ENCODE measurements at regions not wholly inside any gene's neighbourhood (a gene's known extent, or its start where the extent isn't known, plus 50 kb on each side); places are given as distances from the start of the nearest gene placed in this dataset.

DNA sequence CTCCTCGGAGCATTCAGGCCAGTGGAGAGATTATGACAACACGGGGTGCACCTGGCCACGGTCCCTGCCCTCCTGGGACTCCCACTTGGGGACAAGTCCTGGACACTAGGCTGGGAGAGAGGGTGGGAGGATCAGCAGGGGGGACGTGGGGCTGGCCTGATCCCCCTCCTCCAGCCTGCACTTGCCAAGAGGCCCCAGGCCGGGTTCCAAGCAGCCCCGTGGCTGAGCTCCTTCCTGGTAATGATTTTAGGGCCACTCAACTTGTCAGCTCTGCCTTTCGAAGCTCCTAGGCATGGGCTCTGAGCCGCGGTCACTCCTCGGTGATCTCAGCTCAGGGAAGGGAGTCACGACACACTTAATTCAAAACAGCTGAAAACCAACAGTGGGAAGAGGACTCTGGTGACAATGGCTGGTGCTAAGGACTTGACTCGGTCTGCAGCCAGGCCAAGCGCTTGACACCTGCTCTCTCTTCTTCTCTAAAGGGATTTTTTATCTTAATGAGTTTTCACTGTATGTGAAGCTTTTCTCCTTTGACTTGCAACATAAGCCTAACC is 161.7 kb downstream of the BMP7 start:
- Histone ChIP-seq H3K36me3 (ENCODE audit: control insufficient read depth in 1 of 2, insufficient read depth in 2 of 2, low read length in 2 of 2) (no peaks in the 10 kb centered on the region), H3K4me1 (ENCODE audit: control insufficient read depth in 1 of 2, insufficient read depth in 2 of 2, low read length in 2 of 2) (no peaks in the 10 kb centered on the region), H3K4ac (ENCODE audit: low read depth, low read length) (no peak overlapping the region), H2AK5ac (ENCODE audit: low read length) (no peak overlapping the region), H4K91ac (ENCODE audit: low read depth, low read length) (no peak overlapping the region), H3K4me2 (ENCODE audit: low read length) (no peak overlapping the region), H4K8ac (ENCODE audit: low read depth, low read length) (no peak overlapping the region), H2BK5ac (ENCODE audit: low read depth, low read length, poor library complexity) (no peak overlapping the region), H3K27ac (ENCODE audit: low read depth, low read length) (no peak overlapping the region), H3K27me3 (ENCODE audit: insufficient read depth, low read length) (no peaks in the 10 kb centered on the region), H2BK12ac (ENCODE audit: low read length) (no peak overlapping the region), H3K79me1 (ENCODE audit: low read length) (no peaks in the 10 kb centered on the region), H4K12ac (ENCODE audit: low read depth, low read length) (no peak overlapping the region), H2BK120ac (ENCODE audit: insufficient read depth, low read length, poor library complexity) (no peak overlapping the region), H3K4me3 (ENCODE audit: low read depth, low read length) (no peak overlapping the region), H2AFZ (ENCODE audit: insufficient read depth, low read length, poor library complexity) (no peak overlapping the region), H3K9me3 (ENCODE audit: insufficient read depth, low read depth, low read length) (peaks cover 2% of the 10 kb centered on the region), H3K14ac (ENCODE audit: low read length) (no peak overlapping the region), H3K79me2 (ENCODE audit: control insufficient read depth, insufficient read depth, low read length, poor library complexity) (no peaks in the 10 kb centered on the region), H3K23ac (ENCODE audit: low read length) (no peak overlapping the region), H3K18ac (ENCODE audit: low read length) (no peak overlapping the region), H3K9ac (ENCODE audit: low read length) (no peak overlapping the region)
- DNase-seq, result no peak
- no CpG with 5 or more reads among the region's 13 CpGs for WGBS (ENCODE audit: extremely low coverage, insufficient coverage, insufficient read length)

DNA sequence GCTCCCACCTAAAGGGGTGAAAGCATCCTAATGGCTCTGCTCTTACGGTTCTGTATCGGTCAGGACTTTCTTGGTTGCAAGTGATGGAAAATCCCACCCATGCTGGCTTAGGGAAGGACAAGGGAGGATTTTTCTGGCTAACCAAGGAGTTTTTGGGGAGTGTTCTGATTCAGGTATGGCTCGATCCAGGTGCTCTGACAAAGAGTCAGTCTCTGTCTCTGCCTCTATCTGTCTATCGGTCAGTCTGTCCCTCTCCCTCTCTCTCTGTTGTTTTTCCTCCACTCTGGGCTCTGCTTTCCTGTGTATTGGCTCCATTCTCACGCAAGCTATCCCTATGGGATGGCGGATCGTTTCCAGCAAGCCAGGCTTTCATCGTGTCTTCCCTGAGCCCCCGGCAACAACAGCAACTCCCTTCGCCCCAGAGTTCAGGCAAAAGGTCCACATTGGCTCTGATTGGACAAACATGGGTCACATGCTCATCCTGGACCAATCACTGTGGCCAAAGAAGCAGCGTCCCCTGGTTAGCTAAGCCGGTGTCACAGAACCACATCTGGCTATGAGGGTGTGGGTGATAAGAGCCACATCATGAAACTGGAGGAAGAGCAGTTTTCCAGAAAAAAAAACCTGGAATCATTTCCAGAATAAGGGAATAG is 160.3 kb downstream of the BMP7 start:
- Histone ChIP-seq H4K91ac (ENCODE audit: low read depth, low read length) (no peak overlapping the region), H2BK5ac (ENCODE audit: low read depth, low read length, poor library complexity) (no peak overlapping the region), H3K14ac (ENCODE audit: low read length) (no peak overlapping the region), H3K36me3 (ENCODE audit: control insufficient read depth in 1 of 2, insufficient read depth in 2 of 2, low read length in 2 of 2) (no peaks in the 10 kb centered on the region), H3K18ac (ENCODE audit: low read length) (no peak overlapping the region), H3K27ac (ENCODE audit: low read depth, low read length) (no peak overlapping the region), H2AK5ac (ENCODE audit: low read length) (no peak overlapping the region), H3K4ac (ENCODE audit: low read depth, low read length) (no peak overlapping the region), H4K8ac (ENCODE audit: low read depth, low read length) (no peak overlapping the region), H3K79me2 (ENCODE audit: control insufficient read depth, insufficient read depth, low read length, poor library complexity) (no peaks in the 10 kb centered on the region), H3K27me3 (ENCODE audit: insufficient read depth, low read length) (no peaks in the 10 kb centered on the region), H2BK120ac (ENCODE audit: insufficient read depth, low read length, poor library complexity) (no peak overlapping the region), H3K9me3 (ENCODE audit: insufficient read depth, low read depth, low read length) (no peaks in the 10 kb centered on the region), H3K4me1 (ENCODE audit: control insufficient read depth in 1 of 2, insufficient read depth in 2 of 2, low read length in 2 of 2) (no peaks in the 10 kb centered on the region), H3K23ac (ENCODE audit: low read length) (no peak overlapping the region), H3K4me3 (ENCODE audit: low read depth, low read length) (no peak overlapping the region), H4K12ac (ENCODE audit: low read depth, low read length) (no peak overlapping the region), H3K9ac (ENCODE audit: low read length) (no peak overlapping the region), H3K79me1 (ENCODE audit: low read length) (no peaks in the 10 kb centered on the region), H3K4me2 (ENCODE audit: low read length) (no peak overlapping the region), H2BK12ac (ENCODE audit: low read length) (no peak overlapping the region), H2AFZ (ENCODE audit: insufficient read depth, low read length, poor library complexity) (no peak overlapping the region)
- no CpG with 5 or more reads among the region's 12 CpGs for WGBS (ENCODE audit: extremely low coverage, insufficient coverage, insufficient read length)
- DNase-seq, result peak; percentile 37 to 69

DNA sequence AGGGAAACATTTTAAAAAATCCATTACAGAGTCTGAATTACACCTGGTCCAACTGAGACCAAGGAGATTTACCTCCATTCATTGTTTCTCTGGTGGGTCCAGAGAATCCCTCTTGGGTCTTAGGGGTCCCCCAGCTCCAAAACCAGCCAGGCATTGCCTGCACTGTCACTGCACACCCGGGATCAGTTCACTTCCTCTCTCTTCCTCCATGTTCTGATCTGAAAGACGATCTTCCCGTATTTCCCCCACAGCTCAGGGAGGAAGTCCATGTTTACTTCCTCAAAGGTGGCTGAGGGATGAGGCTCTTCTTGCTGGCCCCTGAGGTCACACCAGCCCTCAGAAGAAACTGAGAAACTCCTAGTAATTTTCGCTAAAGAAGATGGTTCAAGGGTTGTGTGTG is 159.7 kb downstream of the BMP7 start:
- WGBS (ENCODE audit: extremely low coverage, insufficient coverage, insufficient read length), result no CpG with 5 or more reads among the region's 4 CpGs
- Histone ChIP-seq H3K4me3 (ENCODE audit: low read depth, low read length) (no peak overlapping the region), H3K18ac (ENCODE audit: low read length) (no peak overlapping the region), H3K4me2 (ENCODE audit: low read length) (no peak overlapping the region), H3K9me3 (ENCODE audit: insufficient read depth, low read depth, low read length) (no peaks in the 10 kb centered on the region), H3K9ac (ENCODE audit: low read length) (no peak overlapping the region), H3K79me2 (ENCODE audit: control insufficient read depth, insufficient read depth, low read length, poor library complexity) (no peaks in the 10 kb centered on the region), H2BK120ac (ENCODE audit: insufficient read depth, low read length, poor library complexity) (no peak overlapping the region), H3K36me3 (ENCODE audit: control insufficient read depth in 1 of 2, insufficient read depth in 2 of 2, low read length in 2 of 2) (no peaks in the 10 kb centered on the region), H2BK12ac (ENCODE audit: low read length) (no peak overlapping the region), H4K8ac (ENCODE audit: low read depth, low read length) (no peak overlapping the region), H2AFZ (ENCODE audit: insufficient read depth, low read length, poor library complexity) (no peak overlapping the region), H2AK5ac (ENCODE audit: low read length) (no peak overlapping the region), H3K27ac (ENCODE audit: low read depth, low read length) (no peak overlapping the region), H3K4ac (ENCODE audit: low read depth, low read length) (no peak overlapping the region), H3K4me1 (ENCODE audit: control insufficient read depth in 1 of 2, insufficient read depth in 2 of 2, low read length in 2 of 2) (no peaks in the 10 kb centered on the region), H4K91ac (ENCODE audit: low read depth, low read length) (no peak overlapping the region), H2BK5ac (ENCODE audit: low read depth, low read length, poor library complexity) (no peak overlapping the region), H3K79me1 (ENCODE audit: low read length) (no peaks in the 10 kb centered on the region), H3K23ac (ENCODE audit: low read length) (no peak overlapping the region), H3K14ac (ENCODE audit: low read length) (no peak overlapping the region), H4K12ac (ENCODE audit: low read depth, low read length) (no peak overlapping the region), H3K27me3 (ENCODE audit: insufficient read depth, low read length) (no peaks in the 10 kb centered on the region)
- no peak for DNase-seq

DNA sequence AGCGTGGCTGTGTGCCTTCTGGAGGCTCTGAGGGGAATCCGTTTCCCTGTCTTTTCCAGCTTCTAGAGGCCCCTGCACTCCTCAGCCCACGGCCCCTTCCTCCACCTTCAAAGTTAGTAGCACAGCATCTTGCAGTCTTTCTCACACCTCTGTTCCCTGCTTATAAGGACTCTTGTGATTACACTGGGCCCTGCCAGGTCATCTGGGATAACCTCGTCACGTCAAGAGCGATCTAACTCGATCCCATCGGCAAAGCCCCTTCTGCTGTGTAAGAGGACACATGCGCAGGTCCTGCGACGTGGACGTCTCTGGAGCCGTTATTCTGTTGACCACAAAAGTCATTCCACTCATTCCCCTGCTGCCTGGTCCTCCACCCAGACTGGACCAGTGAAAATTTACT is 159.2 kb downstream of the BMP7 start:
- Histone ChIP-seq H4K91ac (ENCODE audit: low read depth, low read length) (no peak overlapping the region), H3K4me1 (ENCODE audit: control insufficient read depth in 1 of 2, insufficient read depth in 2 of 2, low read length in 2 of 2) (no peaks in the 10 kb centered on the region), H3K79me2 (ENCODE audit: control insufficient read depth, insufficient read depth, low read length, poor library complexity) (no peaks in the 10 kb centered on the region), H3K27me3 (ENCODE audit: insufficient read depth, low read length) (no peaks in the 10 kb centered on the region), H2AK5ac (ENCODE audit: low read length) (no peak overlapping the region), H3K4me3 (ENCODE audit: low read depth, low read length) (no peak overlapping the region), H2AFZ (ENCODE audit: insufficient read depth, low read length, poor library complexity) (no peak overlapping the region), H3K79me1 (ENCODE audit: low read length) (no peaks in the 10 kb centered on the region), H3K27ac (ENCODE audit: low read depth, low read length) (no peak overlapping the region), H3K18ac (ENCODE audit: low read length) (no peak overlapping the region), H2BK12ac (ENCODE audit: low read length) (no peak overlapping the region), H4K12ac (ENCODE audit: low read depth, low read length) (no peak overlapping the region), H3K36me3 (ENCODE audit: control insufficient read depth in 1 of 2, insufficient read depth in 2 of 2, low read length in 2 of 2) (no peaks in the 10 kb centered on the region), H4K8ac (ENCODE audit: low read depth, low read length) (no peak overlapping the region), H3K4me2 (ENCODE audit: low read length) (no peak overlapping the region), H3K14ac (ENCODE audit: low read length) (no peak overlapping the region), H3K23ac (ENCODE audit: low read length) (no peak overlapping the region), H3K9me3 (ENCODE audit: insufficient read depth, low read depth, low read length) (no peaks in the 10 kb centered on the region), H2BK5ac (ENCODE audit: low read depth, low read length, poor library complexity) (no peak overlapping the region), H3K4ac (ENCODE audit: low read depth, low read length) (no peak overlapping the region), H3K9ac (ENCODE audit: low read length) (no peak overlapping the region), H2BK120ac (ENCODE audit: insufficient read depth, low read length, poor library complexity) (no peak overlapping the region)
- DNase-seq, result no peak
- WGBS (ENCODE audit: extremely low coverage, insufficient coverage, insufficient read length), result no CpG with 5 or more reads among the region's 13 CpGs
